Right ventricle myocardium inferior (tissue), 1 donor: ENCODE measurements at regions not wholly inside any gene's neighbourhood (a gene's known extent, or its start where the extent isn't known, plus 50 kb on each side); places are given as distances from the start of the nearest gene placed in this dataset.

Source experiments
- ATAC-seq: fragments of 200-7000 bp; cut with Tn5 transposase; one replicate; pipeline ENCODE4 v1.9.1; 2020; ENCODE audit warnings: mild to moderate bottlenecking, moderate library complexity
- DNase-seq: peaks from one replicate; pipeline ENCODE4 v3.0.0; 2021; ENCODE audit errors: missing footprints
- intact Hi-C: fragments of 100-400 bp; cut with DNase I; formaldehyde crosslinking; loops from one replicate; pipeline ENCODE4 v1.11.0; 2022
- donor health status: DM: no; HTN: yes; CAD: no; lungs with severe emphysema.

GRCh38 chr7:415646-416525 lies 103.8 kb downstream of the PDGFA start:
- ATAC-seq (no peak), DNase-seq (peak; percentile 18)
- intact Hi-C loops: no loop called here

DNA sequence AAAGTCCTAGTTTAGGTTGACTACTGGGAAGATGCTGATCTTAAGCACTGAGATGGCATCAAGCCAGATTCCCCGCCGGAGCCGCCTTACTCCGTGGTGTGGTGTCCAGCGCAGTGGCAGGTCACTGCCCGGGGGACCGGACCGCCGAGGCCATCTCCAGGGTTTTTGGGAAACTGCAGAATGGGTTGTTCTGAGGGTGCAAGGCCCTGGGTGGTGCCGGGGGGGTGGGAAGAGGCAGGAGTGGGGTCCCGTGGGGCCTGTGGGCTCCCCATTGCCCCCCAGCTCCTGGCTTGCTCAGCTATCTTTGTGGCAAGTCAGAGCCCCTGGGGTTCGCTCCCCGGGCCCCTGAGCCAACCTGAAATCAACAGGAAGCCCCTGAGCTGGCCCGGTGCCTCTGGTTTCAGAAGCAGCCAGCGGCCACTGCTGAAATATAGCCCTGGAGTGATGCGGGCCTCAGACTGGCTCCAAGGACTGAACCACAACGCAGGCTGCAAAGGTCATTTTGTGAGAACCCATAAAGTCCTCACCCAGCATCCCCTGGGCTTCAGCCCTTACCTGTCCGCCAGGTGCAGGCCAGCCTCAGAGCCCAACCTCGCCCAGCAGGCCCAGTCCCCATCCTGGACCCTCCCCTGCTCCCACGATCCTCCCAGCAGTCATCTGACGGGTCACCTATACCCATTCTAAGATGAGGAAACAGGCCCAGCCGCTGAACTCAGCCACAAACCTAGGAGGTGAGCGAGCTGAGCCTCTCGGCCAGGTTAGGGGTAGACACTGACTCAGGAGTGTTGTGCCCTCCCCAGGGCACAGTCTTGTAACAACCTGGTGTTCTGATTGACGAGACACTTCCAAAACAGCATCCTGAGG lies 102.7 kb downstream of the PDGFA start:
- ATAC-seq (no peak), DNase-seq (peak; percentile 63)
- intact Hi-C loops: no loop called here

- DNase-seq: peak; percentile 17
- intact Hi-C loops: no loop called here
- no peak for ATAC-seq
Measured at GRCh38 chr7:417625-417889, 102.1 kb downstream of the PDGFA start.

DNA sequence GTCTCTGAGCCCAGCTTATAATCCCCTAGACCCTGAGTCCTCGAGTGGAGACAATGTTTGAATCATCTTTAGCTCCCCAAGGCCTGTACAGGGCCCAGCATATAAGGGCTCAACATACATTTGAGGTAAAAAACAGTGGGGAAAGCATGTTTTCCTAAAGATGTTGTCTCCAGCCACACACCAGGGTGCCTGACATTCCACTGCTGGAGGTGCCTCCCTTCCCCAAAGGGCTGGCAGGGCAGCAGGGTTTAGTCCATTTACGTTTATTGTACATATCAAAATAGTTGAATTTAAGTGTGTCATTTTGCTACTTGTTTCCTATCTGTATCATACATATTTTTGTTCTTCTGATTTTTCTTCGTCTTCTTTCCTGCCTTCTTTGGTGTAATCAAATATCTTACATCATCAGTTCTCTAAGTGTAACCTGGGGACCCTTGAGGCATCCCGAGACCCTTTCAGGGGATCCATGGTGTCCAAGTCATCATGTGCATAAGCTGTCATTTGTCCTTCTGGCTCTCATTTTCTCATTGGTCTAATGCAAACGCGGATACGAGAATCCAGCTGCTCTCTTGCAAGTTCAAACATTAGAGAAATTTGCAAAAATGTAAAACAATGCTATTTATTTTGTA lies 101.6 kb downstream of the PDGFA start:
- ATAC-seq: no peak
- peak; percentile 13 for DNase-seq
- intact Hi-C loops: no loop called here

DNA sequence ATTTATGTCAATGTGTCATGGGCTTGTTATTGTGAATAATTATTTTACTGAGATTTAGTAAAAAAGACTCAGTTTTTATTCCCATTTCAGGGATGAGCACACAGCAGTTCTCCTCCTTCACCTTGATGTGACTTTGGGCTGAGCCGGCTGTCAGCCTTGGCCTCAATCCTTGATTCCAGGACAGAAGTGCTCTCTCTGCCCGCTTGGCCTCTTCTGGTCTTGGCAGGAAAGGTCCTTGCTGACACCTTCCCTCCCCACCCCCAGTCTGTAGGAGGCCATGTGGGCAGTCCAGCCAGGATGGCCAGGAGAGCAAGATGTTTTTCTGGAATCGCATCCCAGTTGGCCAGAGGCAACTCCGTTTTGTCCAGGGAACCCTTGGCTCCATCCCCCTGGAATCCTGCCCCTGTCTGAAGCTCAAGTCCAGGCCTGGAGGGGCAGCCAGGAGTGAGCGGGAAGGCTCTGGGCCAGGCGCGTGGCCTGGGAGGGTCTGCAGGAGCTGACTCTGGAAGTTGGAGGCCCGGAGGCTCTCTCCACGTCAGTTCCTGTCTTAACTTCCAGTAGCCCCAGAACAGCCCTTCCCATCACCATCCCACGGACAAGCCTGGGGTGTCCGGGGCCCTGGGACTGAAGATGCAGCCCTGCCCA lies 100.9 kb downstream of the PDGFA start:
- DNase-seq (peak; percentile 46), ATAC-seq (no peak)
- intact Hi-C loops: no loop called here

DNA sequence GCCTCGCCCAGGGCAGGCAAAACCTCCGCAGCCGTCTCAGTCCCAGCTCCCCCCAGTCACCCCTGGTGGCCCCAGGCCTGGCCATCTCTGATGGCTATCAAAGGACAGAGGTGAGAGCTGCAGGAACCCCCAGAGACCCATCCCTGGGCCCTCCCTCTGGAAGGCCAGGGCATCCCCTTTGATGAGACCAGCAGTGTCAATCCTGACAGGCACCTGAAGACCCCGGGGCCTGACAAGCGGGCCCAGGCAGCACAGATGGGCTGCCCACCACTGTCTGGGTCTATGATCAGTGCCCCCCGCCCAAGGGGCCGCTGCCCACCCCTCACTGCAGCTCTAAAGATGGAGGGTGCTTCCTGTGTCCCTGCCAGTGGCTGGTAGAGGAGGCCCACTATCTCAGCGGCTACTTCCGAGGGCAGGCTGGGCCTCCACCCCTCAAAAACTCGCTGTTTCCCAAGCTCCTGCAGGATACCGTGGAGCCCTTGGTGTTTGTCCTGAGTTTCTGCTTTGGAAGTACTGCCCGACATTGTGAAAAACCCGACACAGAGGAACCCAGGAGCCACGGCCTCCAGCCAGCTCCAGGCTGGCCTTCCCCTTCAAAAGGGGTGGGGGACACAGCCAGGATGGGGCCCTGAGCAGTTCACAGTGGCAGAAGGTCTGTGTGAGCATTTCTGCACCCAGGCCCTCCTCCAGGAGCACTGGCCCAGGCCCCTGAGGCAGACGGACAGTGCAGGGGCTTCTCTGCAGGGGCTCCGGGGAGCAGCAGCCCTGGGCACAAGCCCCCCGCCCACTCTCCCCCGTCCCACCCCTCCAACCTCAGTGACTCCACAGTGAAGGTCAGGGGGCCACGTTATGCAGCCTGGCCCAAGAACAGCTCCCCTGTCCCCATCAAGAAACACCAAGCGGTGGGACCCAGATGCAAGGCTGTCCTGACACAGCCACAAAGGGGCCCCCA lies 99.2 kb downstream of the PDGFA start:
- ATAC-seq (no peak), DNase-seq (peak; percentile 25)
- intact Hi-C loops: no loop called here

- peak; percentile 59 for DNase-seq
- intact Hi-C loops: no loop called here
- ATAC-seq: no peak
Measured at GRCh38 chr7:421136-421991, 98.3 kb downstream of the PDGFA start.

DNA sequence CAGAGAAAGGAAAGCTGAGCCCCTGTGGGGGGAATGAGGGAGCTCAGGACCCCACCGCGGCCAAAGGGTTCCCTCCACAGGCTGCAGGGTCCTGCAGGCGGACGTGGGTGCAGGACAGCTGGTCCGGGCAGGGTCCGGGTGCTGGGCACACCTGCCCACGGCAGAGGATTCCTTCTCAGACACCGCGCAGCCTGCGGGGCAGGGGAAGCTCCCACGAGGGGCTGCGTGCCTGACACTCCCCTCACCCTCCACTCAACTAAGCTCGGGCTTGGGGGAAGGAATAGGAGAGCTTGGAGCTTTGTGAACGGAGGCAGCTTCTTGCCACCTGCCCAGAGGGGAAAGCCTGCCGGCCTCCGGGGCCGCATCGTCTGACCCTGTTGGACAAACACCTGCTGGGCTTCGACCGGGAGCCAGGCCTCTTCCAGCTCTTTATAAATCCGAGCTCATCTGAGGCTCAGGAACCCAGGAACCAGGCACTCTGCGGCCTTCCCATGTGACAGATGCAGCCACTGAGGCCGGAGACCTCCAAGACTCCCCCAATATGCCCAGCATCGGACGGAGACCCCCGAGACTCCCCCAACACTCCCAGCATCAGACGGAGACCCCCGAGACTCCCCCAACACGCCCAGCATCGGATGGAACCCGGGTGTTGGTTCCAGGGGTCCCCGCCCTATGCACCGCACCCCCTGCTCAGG lies 97.3 kb downstream of the PDGFA start:
- ATAC-seq: no peak
- intact Hi-C loops: no loop called here
- DNase-seq: peak; percentile 56

- intact Hi-C loops: no loop called here
- no peak for DNase-seq
Measured at GRCh38 chr7:422886-423225, 96.8 kb downstream of the PDGFA start.

GRCh38 chr7:423312-424260 lies 96.1 kb downstream of the PDGFA start:
- peak; percentile 25 for DNase-seq
- intact Hi-C loops: no loop called here
- no peak for ATAC-seq

More at GRCh38 chr7:422886-423225, 96.8 kb downstream of the PDGFA start:
- ATAC-seq: no peak

DNA sequence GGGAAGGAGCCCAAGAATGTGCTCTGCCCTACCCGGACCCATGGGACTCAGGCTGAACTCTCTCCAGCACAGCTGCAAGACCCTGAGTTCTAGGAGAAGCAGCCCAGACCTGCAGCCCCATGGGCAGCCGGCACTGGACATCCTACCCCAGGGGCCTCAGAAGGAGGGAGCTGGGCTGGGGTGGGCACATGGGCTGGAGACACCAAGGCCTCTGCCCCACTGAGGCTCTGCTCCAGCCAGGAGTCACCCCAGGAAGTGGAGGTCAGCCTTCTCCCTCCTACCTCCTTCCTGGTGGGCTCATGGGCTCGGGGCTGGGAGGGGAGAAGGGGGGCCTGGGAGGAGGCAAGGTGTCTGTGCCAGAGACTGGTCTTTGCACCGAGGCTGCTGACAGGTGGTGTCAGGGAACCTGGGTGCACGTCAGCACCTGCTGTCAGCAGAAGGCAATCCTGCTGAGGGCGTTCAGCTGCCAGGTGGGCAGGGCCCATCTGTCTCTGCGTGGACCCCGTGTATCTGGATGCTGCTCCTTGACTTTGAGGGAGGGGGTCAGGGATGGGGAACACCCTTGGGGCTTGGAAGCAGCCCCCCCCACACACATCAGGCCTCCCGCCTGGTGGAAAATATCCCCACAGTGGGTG lies 95.2 kb downstream of the PDGFA start:
- no peak for ATAC-seq
- intact Hi-C loops: no loop called here
- DNase-seq: peak; percentile 66

GRCh38 chr7:424961-425793 lies 94.5 kb downstream of the PDGFA start:
- intact Hi-C loops: no loop called here
- ATAC-seq: peak; percentile 15
- peak; percentile 56 for DNase-seq

DNA sequence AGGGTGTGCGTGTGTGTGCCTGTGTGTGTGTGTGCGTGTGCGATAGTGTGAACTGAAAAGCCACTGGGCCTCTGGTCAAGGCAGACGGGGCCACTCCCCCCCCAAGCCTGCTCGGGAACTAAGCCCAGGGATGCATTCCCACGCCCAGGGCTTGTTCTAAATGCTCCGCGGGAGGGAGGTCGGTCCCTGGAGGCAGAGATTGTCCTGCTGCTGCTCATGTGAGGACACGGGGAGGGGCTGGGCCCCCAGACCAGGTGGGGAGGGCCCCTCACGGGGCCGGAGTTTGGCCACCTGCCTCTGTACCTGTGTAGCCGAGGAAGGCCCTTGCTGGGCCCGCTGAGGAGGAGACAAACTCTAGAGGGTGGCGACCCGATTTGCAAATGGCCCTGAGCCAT lies 93.9 kb downstream of the PDGFA start:
- peak; percentile 21 for ATAC-seq
- intact Hi-C loops: no loop called here
- peak; percentile 62 for DNase-seq

DNA sequence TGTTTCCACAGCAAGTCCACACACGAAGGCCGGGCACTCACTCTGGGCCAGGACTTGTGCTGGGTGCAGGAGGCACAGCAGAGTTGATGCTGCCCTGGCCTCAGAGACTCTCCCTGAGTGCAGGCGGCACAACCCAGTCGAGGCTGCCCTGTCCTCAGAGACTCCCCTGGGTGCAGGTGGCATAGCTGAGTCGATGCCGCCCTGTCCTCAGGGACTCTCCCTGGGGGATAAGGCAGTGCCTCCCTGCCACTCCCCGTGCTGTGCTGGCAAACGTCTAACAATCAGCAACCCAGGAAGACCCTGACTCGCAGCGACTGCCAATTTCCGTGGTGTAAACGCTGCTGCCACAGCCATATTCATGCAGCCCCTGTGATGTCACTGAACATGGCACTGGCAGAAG lies 93.1 kb downstream of the PDGFA start:
- ATAC-seq (no peak), DNase-seq (peak; percentile 47)
- intact Hi-C loops: no loop called here
